DMS153 treated with DMSO at 0.1 percent for 48 hours (cell line): ENCODE measurements at regions not wholly inside any gene's neighbourhood (a gene's known extent, or its start where the extent isn't known, plus 50 kb on each side); places are given as distances from the start of the nearest gene placed in this dataset.
"Not testable (repeated sequence)": the region's sequence is repeated elsewhere in the genome, so short reads cannot be mapped to it uniquely, and the experiment has no call there.

ENCODE experiments used
- DNase-seq: peaks from one replicate; lab custom pipeline; 2025; ENCODE audit not compliant: unreplicated experiment; lab: John Stamatoyannopoulos, UW

DNA sequence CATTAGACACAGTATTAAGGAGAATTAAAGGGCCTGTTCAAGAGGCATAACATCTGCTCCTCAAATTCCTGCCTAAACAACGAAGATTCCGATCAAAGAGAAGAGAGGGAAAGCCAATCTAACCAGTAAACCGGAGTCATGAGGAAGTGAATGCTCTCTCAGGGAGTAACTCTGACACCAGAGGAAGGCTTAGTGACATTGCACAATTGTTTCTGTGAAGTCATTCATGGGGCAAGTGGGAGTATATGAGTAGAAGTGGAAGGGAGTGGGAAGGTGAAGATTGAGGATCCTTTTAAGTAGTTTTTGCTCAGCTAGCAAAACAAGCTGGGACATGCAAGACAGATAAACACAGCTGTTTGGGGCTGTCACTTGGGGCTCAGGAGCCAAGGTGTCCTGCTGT lies 136.4 kb upstream of the FAM174A start:
- DNase-seq, result not testable (repeated sequence)

- not testable (repeated sequence) for DNase-seq
Observed at GRCh38 chr5:100379254-100379858, 155.8 kb upstream of the FAM174A start.

DNA sequence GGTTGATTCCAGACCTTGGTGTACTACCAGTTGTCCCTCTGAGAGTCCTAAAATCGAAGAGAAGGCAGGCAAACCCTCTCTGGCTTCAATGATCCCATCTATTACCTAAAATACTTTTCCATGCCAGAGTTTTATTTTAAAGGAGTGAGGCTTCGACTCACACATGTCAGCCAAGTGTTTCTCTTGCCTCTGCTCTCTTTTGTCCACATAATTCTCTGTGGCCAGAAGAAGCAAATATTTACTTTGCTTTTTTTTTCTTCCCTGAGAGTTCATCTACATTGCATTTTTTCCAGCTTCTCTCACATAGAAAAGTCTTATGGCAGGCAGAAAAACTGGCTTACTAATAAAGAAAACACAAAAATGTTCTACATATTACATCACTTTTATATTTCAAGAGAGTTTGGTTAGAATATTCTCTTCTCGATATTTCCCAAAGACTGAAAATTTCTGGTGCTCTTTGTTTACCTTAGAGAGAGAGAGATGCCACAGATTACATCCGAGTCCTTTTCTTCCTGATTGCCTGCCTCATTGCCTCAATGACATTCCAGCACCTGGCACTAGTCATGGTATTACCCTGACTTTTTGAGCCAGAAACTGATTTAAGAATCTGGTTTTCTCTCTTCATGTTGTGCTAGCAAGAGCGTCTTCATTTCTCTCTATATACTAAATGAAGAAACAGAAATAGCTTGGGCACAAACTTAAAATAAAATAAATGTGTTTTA lies 170.3 kb upstream of the FAM174A start:
- DNase-seq, result not testable (repeated sequence)

GRCh38 chr5:100364343-100364742 lies 170.8 kb upstream of the FAM174A start:
- DNase-seq, result not testable (repeated sequence)

DNA sequence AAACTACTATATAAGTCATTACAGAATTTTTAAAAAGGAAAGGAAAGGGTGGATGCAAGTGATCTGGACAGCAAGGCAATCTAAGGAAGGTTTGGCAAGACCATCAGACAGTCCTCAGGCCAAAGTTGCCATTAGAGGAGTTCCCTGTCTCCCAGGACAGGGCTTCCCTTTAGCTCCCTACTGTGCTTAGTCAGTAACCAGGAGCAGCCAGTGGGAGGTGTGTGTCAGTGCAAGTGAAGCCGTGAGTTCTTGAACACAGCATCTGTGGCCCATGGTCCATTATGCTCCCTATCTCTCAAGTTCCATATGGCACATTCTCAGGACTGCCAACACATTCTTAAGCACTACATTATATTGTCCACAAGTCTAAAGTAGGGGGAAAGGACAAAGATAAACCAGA lies 175.2 kb upstream of the FAM174A start:
- not testable (repeated sequence) for DNase-seq

DNA sequence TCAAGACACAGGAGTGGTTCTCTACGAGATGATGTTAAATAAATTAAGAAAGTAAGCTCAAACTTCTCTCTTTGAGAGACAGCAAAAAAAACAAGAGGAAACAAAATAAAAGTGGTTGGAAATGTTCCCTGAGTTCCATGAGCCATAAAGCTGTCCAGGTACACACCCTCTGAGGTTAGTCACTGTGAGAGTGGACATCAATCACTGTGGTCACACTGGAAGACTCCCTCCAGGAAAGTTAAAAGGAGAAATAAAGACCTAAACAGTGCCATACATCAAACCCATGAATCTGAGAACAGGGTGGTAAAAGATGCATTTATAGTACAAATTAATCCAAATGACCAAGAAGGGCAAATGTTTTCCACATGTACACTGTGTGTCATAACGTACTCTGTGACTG lies 188.9 kb upstream of the FAM174A start:
- not testable (repeated sequence) for DNase-seq

- not testable (repeated sequence) for DNase-seq
Observed at GRCh38 chr5:100341485-100341884, 193.7 kb upstream of the FAM174A start.

DNA sequence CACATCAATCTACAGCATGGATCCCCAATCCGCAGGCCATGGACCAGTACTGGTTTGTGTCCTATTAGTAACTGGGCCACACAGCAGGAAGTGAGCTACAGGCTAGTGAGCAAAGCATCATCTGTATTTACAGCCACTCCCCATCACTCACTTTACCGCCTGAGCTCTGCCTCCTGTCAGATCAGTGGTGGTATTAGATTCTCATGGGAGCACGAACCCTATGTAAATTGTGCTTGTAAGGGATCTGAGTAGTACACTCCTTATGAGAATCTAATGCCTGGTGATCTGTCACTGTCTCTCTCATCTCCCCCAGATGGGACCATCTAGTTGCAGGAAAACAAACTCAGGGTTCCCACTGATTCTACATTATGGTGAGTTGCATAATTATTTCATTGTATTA lies 212.7 kb upstream of the FAM174A start:
- no peak for DNase-seq

- no peak for DNase-seq
Observed at GRCh38 chr5:100319885-100320284, 215.3 kb upstream of the FAM174A start.

DNA sequence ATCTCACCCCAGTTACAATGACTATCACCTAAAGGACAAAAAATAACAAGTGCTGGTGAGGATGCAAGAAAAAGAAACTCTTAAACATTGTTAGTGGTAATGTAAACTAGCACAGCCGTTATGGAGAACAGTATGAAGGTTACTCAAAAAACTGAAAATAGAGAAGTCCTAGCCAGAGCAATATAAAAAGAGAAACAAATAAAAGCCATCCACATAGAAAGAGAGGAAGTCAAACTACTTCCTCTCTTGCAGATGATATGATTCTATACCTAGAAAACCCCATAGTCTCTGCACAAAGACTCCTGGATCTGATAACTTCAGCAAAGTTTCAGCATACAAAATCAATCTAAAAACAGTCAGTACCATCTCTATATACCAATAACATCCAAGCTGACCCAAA lies 221.5 kb upstream of the FAM174A start:
- DNase-seq, result no peak

DNA sequence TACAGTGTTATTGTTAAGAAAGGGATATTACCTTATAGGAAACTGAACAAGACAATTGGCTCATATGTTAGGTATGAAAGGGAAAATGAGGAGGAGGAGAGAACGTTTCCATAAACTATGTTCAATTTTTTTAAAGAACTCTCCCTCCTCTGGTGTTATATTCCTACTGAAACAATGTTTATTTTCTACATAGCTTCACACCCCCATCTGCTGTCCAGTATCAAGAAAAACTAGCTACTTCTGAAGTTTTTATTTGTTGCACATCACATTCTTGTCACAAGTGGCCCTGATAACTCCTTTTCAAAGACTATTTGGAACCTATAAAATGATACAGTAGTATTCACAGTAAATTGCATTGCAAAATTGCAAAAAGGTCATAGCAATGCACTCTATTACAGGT lies 223.4 kb upstream of the FAM174A start:
- DNase-seq, result no peak

DNA sequence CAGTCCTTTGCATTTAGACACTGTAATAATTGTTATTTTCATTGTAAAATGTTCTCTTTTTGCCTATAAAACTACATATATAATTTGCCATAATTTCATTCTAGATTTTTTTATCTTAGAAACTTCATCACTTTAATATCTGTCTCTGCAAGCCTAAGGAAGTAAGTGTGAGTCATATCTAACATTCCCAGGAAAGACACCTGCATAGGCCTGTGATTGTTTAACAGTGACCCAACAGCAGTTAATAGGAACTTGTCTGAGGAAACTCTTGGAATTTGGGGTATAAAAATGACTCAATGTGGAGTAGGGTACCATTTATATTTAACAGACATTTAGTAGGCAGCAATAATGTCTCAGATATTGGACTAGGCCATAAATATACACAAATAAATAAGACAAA lies 229.2 kb upstream of the FAM174A start:
- DNase-seq, result no peak

- no peak for DNase-seq
Observed at GRCh38 chr5:100303216-100303615, 232.0 kb upstream of the FAM174A start.

GRCh38 chr5:100299261-100299660 lies 235.9 kb upstream of the FAM174A start:
- DNase-seq, result no peak

DNA sequence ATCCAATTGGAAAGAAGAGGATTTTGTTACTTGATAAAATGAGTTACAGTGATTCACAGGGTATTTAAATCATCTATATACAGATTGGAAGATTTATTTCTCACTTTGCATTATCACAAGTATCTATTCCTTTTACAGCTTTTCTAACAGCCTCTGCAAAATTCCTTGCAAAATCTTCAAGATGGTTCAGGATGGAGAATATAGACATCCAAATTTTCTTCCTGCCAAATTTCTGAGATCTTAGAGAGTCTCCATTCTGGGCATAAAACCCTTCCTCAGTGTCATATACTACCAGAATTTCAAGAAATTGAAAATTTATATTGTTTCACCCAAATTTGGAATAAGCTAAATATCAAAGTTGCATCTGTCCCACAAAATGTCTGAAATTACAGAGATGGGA lies 259.1 kb upstream of the FAM174A start:
- no peak for DNase-seq

DNA sequence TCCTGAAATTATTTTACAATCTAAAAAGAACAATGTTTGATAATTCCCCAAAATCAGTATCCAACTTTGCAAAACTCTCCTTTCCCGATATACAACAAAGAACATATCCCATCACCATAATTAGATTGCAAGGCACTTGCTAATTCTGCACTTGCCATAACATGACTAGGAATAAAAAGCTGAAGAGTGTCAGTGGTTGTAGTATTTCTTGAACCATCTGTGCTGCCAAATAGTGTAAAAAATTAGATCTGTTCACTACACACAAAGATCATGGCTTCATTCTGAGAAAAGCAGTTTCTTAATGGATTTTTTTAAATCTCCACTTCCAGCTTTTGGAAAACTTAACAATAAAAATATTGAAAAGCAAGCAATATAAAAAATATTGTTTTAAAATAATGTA lies 259.5 kb upstream of the FAM174A start:
- no peak for DNase-seq

DNA sequence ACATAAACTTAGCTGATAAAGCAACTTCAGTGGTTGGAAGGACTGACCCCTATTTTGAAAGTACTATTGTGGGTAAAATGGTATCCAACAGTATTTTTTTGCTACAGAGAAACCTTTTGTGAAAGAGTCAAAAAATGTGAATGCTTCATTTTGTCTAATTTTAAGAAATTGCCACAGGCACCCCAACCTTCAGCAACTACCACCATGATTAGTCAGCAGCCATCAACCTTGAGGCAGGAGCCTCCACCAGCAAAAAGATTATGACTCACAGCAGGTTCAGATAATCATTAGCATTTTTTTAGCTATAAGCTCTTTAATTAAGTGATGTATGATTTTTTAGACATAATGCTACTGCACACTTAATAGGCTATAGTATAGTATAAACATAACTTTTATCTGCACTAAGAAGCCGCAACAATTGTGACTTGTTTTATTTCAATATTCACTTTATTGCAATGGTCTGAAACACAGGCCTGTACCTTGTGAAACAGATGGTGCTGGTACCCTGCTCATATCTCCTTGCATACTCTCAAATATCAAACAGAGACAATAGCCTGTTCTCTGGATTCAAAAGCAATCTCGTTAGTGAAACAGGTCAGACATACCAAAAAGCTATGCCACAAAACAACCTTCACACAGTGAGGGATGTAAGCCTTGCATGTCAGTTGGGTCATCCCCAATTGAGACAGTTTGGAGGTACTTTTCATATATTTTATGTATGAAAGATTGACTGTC lies 261.2 kb upstream of the FAM174A start:
- no peak for DNase-seq

DNA sequence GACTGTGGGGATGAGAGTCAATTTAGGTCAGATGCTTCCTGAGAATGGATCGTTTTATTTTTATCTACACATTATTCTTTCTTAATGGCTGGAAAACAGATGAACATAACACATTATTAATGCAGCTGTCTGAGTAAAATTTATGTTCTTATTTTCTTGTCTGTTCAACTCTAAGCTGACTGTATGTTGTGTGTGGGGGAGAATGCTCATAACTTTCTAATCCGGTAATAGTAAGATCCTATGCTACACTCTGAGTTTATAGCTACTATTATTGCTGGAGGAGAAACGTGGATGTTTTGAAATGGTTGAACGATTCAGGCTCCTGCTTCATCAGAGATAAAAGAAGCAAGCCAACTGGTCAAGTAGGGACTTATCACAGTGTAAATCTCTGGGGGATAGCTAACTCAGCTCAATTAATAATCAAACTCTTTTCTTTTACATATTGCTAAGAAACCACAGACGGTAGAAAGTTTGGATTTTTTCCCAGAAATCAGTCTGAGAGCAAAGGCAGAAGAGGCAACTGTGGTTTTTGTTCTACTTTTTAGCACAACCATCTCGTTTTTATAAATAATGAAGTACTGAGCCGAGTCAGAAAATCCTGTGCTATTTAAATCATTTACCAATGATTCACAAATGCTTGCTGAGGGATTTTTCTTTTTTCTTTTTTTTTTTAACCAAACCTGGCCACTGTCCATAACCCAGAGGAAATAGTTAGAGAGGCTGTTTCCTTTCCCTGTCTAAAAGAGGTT lies 265.0 kb upstream of the FAM174A start:
- DNase-seq, result no peak

- no peak for DNase-seq
Observed at GRCh38 chr5:100260968-100261367, 274.2 kb upstream of the FAM174A start.

DNA sequence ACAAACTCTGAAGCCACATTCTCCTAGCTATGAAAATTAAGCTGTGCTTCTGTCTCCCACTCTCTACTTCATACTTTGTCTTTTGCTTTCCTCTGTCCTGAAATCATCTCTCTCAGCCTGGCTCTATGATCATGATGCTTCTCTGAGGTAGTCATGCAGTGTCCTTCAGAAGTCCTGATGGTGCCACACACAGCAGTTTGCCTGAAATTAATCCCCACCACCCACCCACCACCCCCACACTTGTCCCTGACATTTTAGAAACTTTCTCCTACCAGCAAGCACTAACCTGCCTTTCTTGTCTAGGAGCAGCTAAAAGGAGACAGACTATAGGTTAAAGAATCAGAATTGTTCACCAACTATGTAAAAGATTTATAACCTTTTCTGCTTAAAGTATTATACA lies 282.2 kb upstream of the FAM174A start:
- DNase-seq, result no peak

GRCh38 chr5:100252037-100252436 lies 283.1 kb upstream of the FAM174A start:
- DNase-seq, result no peak

GRCh38 chr5:100249884-100250269 lies 285.3 kb upstream of the FAM174A start:
- DNase-seq, result no peak
